Upper lobe of left lung (tissue), 4 donors: ENCODE measurements at regions not wholly inside any gene's neighbourhood (a gene's known extent, or its start where the extent isn't known, plus 50 kb on each side); places are given as distances from the start of the nearest gene placed in this dataset.

Experiments used
- EP300 ChIP-seq, 4 donors: sonication (generic); formaldehyde crosslinking; IDR thresholded peaks; one replicate each; pipeline ENCODE4 v1.5.1; 2017; ENCODE audit warnings: antibody characterized with exemption in 4 of 4, control low read depth in 2 of 4
- POLR2A ChIP-seq, 4 donors: fragments of 450-650 bp; IDR thresholded peaks; one replicate each; pipeline ENCODE4 v1.5.1; 2016 to 2017; ENCODE audit warnings: antibody characterized with exemption in 4 of 4, mild to moderate bottlenecking in 2 of 4
- POLR2AphosphoS5 ChIP-seq, 2 donors: sonication (generic); formaldehyde crosslinking; IDR thresholded peaks; one replicate each; pipeline ENCODE4 v1.5.1; 2017; ENCODE audit warnings: antibody characterized with exemption in 2 of 2
- TF ChIP-seq, protein P1 (sequence below), 6 experiments: fragments of 450-650 bp in 4 of 6; fragments of 200-600 bp in 2 of 6; sonication (generic) in 2 of 6; IDR thresholded peaks; one replicate each; pipeline ENCODE4 v1.5.1; 2016 to 2019; ENCODE audit warnings: antibody characterized with exemption in 6 of 6

GRCh38 chr16:76970745-76971099 lies 220.3 kb upstream of the MON1B start:
- TF ChIP-seq, protein P1, sequence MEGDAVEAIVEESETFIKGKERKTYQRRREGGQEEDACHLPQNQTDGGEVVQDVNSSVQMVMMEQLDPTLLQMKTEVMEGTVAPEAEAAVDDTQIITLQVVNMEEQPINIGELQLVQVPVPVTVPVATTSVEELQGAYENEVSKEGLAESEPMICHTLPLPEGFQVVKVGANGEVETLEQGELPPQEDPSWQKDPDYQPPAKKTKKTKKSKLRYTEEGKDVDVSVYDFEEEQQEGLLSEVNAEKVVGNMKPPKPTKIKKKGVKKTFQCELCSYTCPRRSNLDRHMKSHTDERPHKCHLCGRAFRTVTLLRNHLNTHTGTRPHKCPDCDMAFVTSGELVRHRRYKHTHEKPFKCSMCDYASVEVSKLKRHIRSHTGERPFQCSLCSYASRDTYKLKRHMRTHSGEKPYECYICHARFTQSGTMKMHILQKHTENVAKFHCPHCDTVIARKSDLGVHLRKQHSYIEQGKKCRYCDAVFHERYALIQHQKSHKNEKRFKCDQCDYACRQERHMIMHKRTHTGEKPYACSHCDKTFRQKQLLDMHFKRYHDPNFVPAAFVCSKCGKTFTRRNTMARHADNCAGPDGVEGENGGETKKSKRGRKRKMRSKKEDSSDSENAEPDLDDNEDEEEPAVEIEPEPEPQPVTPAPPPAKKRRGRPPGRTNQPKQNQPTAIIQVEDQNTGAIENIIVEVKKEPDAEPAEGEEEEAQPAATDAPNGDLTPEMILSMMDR (IDR thresholded peaks at IDR 0.05) = no peak
- TF ChIP-seq POLR2A (IDR thresholded peaks at IDR 0.05) = no peak
- TF ChIP-seq EP300 (IDR thresholded peaks at IDR 0.05) = no peak
- no peak for TF ChIP-seq POLR2AphosphoS5 (IDR thresholded peaks at IDR 0.05)
